ENCODE measurements at regions not wholly inside any gene's neighbourhood (a gene's known extent, or its start where the extent isn't known, plus 50 kb on each side); places are given as distances from the start of the nearest gene placed in this dataset.

DNA sequence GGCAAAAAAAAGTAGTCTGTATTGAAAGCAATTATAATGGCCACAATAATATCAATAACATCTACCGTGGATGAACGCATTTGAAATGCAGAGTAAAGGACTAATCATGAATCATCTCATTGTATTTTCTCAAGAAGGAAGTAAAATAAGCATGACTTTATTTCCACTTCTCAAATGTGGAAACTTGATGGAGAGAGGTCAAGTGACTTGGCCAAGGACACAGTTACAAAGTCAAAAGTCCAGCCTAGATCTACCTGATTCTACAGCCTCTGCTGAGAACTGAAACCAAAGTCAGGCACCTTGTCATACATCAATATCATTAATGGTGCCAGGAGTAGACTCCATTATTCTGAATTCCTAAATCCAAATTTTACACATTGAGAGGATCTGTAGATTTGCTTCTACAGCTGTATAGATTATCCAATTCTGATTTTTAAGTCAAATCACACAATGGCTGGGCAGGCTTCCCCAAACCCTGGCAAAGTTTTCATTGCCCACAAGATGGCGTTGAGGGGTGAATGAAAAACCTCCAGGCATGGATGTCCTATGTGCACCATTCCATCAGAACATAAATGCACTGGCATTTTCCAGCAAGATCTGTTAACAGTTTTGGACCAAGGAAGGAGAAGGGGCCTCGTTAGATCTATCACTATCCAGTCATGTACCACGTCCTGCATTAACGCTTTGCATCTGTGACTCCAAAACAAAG, 423.1 kb downstream of the MAFB start:
- DNase-seq: no peak

DNA sequence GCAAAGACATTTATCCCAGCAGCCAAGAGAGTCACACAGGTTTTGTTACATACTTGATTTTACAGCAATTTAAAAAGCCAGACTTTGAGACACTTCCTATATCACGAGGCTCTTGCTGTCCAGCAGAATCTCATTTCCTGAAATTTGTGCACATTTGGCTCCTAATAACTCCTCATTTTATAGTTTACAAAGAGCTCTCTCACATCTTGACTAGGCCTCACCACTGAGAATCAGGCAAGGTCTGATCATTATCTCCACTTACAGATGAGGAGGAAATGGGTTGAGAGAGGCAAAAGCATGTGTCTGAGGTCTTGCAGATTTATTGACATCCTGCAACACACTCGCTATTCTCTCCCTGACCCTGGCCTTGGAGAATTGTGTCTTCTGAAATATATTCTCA, 426.8 kb downstream of the MAFB start:
- no peak for DNase-seq

DNA sequence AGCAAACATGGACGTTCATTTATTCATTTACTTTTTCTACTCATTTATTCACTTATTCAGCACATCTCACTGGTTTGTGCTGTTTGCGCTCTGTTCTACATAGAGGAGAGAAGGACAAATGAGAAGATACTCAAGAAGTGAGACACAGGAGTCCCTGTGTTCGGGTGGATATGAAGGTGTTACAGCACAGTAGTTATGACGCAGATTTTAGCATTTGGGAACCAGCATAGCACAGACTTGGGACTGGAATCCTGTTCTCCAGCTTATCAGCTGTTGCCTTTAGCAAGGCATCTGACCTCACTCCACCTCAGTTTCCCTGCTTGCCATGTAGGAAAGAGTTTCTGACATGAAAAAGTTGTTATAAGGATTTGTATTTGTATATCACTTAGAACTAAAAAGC, 430.1 kb downstream of the MAFB start:
- no peak for DNase-seq

DNA sequence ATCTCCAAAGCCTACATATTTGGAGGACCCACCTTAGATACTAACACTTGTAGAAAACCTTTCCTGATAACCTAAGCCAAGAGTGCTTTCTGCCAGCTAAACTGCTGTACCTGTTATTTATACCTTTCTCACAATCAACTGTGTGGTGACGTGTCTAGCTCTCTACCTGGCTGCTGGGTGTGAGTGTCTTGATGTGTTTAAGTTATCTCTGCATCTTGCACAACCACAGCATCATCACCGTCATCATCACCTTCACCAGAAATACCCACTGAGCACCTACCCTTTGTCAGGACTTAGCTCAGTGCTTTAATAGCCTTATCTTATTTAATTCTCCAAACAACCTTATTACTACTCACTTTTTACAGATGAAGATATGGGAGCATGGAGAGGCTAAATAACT, 431.3 kb downstream of the MAFB start:
- no peak for DNase-seq

DNA sequence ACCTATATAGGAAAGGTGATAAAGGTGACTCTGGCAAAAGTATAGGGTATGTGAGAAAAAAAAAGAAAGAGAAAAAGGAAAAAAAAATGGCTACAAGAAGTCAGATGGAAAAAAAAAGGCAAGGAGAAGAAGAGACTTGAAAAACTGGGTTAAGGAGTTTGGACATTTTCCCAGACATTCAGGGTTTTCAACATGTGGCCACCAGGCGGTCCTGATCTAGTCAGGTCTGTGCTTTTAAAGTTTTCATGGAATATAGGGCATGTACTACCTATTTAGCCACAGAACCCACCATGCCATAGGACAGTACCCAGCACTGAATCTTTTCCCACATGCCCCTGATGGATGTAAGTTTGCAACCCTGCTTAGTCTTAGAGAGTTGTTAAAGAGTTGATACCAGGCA, 433.7 kb downstream of the MAFB start:
- no peak for DNase-seq

DNA sequence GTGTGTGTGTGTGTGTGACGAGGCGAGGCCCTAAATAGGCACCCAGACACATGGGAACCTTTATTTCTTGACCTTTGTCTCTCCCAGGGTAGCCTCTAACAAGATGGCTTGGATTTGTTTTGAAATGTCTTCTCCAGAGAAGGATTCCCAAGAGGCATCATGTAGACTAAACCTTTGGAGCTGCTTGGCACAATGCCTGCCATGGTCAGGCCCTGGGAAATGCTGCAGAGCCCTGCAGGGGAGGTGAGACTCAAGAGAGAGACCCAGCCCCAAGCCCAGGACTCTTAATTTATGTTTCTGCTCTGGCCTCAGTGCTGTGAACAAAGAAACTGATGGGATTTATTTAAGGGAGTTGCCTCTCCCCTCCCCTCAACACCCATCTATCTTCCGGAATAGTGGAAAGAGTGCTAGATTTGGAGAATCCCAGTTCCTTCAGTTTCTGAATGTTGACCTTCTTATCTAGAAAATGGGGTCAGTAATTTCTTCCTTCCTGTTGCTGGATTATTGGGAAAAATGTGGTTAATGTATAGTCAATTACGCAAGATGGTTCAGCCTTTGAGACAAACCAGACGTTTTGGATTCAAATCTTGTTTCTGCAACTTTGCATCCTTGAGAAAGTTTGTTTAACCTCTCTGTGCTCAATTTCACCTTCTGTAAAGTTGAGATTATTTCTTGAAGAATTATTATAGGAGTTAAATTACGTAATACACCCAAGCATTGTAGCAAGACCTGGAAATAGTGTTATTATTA, 434.8 kb downstream of the MAFB start:
- DNase-seq: no peak

DNA sequence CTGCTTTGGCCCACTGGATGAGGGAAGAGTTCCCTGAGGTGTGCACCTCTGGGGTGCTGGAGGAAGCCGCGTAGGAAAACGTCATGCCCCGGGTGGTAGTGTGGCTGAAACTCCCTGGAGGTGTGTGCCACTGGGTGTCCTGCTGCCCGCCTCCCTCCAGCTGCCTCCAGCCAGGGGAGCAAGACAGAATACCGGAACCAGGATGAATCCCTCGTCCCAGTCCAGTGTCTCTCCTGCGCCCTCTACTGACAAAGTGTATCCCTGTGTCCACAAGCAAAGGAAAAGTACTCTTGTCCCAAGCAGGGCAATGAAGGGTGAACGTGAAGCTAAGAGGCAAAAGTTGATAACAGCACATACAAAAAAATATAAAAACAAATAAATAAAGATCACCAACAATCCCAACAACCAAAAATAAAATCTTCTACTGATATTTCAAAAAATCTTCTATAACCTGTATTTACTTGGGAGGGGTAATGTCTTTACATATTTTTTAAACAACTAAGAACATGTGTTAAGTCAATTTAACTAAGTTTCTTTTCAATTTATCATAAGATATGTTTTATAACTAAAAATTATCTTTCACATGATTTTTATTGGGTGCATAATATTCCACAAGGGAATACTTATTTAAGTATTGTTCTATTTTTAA, 437.6 kb downstream of the MAFB start:
- DNase-seq: no peak

DNA sequence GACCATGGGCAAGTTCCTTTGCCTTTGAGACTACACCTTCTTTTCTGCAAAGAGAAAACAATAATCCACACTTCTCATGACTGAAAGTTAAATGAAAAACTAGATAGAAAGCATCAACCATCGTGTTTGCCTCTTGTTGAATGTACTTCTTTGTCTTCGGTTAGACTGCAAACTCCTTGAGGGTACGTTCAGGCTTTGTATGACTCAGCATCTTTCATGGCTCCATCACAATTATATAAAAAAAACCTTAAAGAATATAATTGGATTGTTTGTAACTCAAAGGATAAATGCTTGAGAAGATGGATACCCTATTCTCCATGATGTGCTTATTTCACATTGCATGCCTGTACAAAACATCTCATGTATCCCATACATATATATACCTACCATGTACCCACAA, 439.2 kb downstream of the MAFB start:
- no peak for DNase-seq

DNA sequence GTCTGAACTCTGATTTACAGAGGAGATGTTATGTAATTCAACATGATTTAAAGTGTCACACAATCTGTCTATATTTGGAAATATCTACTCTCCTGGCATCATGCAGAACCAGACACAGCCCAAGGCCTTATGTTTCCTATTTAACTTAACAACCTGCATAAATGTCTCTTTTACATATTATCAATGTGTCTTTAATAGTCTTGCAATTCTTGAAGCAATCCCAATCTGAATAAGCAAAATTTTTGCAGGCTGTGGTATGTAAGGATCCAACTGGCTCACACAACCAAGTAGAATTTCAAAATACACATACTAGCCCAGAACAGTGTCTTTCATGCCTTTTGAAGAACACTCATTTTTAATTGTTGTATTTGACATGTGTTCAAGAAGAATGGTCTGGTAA, 443.2 kb downstream of the MAFB start:
- DNase-seq: no peak

DNA sequence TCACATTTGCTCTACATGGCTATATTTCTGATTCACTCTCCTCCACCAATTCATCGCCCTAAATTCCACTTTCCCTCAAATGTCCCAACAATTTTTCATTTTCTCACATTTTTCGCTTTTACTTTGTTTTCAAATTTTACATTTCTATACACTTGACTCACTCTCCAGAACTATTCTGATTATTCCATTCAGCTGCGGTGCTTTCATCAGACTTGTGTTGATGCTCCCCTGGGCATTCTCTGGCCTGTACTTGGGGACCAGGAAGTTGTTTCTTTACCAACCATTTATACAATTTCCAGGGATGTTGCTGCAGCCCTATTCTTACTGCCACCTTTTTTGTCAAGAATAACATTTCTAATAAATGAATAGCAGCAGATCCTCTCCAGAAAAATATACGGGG, 444.8 kb downstream of the MAFB start:
- DNase-seq: no peak

DNA sequence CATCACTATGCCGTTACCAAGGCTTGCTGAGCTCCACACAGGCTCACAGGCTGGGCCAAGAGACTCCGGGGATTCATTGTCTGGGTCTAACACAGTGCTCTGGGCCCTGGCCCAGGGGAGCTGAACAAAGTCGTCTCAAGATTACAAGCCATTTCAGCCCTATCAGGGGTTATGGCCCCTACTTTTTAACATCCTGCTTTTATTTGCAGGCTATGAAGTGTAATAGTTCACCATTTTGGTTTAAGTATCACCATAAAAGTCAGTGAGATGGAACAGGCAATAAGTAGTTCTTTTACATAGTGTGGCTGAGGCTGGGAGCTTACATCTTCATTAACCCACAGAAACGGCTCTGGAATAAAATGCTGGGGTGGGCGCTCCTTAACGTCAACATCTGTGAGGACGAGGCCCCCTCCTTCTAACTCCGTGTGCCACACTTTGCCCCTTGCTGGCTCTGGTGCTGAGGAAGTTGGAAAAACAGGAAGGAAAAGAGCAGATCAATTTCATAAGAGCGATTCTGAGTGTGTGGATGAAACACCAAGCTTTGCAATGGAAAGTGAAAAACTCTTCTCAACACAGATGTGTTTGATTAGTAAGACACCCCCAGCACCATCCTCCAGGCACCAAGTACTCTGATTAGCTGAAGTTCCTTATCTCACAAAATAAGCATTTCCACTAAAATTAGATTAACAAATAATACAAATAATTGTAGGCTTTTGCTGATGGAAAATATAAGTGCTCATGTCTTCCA, 447.3 kb downstream of the MAFB start:
- DNase-seq: no peak

DNA sequence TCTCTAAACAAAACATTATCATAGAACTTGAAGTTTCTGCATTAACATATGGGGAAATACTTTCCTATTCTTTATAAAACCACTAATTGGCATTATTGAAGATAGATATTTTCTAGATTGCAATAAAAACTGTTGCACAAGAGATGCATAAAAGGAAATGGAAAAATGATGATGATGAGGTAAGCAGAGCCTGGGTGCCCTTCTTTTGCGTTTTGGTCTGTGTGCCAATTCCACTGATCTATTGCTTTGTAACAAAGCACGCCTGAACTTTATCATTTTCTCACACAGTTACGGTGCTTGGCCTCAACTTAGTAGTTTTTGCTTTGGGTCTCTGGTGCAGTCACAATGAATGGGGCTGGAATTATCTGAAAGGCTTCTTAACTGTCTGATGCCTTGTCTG, 450.5 kb downstream of the MAFB start:
- DNase-seq: no peak

DNA sequence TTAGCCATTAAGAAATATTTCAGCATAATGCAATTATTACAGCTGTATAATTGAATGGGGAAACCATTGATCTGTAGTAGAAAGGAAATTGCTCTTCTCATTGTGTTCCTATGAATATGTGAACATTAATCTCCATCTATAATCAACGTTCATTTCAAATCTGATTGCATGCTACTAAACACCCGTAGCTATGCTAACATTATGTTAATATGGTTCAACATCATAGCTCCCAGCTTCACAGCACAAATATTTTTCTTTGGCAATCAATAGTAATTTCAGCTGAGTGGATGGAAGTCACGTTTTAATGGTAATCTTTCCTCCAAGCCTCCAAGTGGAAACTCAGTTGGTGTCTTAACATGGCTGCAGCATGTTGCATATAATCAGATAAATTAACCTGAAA, 454.4 kb downstream of the MAFB start:
- DNase-seq: no peak

DNA sequence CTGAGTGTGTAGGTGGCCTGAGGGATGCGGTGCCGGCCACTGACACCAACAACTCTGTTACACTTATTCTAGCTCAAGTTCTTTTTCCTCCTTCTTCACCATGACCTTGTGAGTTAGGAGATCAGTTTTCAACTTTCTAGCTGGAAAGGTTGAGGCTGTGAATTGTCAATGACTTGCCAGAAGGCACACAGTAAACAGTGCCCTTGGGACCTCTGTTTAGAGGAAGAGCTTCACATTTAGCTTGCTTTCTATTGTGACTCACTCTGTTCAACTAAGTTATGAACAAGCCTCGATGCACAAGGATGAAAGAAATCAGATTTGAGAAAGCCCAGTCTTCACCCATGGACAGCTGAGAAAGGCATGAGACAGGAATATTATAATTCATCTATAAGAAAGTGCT, 455.6 kb downstream of the MAFB start:
- DNase-seq: no peak

DNA sequence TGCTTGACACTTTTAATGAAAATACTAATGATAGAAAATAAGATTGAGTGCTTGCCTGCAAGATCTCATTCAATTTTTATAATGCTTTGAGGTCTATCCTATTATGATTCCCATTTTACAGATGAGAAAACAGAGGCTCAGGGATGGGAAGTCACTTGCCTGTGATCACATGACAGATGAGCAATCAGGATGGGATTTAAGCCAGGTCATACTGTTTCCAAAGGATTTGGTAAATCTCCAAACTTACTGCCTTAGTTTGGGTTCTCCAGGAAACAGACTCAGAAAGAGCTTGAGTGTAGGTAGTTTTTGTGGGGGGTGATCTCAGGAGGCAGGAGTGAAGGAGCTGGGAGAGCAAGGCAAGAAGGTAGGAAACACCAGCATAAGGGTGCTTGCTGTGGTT, 456.3 kb downstream of the MAFB start:
- no peak for DNase-seq

DNA sequence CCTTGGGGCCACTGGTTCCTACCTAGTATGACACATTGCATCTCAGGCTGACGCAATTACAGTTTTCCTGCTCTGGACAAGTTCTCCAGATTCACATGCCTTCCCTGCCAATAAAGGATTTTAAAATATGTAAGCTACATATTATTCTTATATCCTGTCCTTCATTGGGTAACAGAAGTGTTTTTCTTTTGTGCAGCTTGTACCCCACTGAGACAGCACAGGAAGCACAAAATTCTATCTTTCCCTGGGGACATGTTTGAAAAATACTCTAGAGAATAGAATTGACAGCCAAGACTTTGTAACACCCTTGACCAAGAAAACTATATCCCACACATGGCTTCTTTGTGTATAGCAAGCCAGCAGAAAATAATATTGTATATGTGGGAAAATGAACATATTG, 456.8 kb downstream of the MAFB start:
- no peak for DNase-seq

DNA sequence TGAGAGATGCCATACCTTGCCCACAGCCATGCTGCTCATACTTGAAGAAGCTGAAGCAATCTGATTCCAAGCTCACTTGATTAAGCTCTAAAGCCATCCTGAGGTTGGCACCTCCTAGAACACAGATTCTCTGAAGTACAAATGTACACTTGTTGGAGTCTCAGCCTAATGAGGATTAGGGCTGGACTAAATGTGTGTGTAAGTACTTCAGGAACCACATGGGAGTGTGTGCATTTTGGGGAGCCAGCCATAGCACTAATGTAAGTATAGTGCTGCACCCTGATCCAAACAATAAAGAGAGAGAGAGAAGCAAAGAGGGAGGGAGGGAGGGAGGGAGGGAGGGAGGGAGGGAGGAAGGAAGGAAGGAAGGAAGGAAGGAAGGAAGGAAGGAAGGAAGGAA, 458.6 kb downstream of the MAFB start:
- DNase-seq: no peak

DNA sequence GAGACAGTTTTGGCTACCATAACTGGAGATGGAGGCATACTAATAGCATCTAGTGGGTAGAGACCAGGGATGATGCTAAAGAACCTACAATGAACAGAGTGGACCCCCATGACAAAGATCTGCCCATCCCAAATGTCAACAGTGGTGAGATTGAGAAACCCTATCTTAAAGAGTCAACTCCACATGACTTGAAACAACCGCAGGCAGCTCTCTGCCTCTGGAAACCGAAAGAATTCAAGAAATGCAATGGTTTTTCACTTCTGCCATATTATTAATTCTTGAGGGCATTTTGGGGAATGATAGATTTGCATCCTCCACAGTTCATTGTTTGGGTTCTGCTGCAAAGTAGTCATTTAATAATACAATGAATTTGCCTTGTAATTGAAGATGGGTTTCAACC, 463.4 kb downstream of the MAFB start:
- DNase-seq: no peak

DNA sequence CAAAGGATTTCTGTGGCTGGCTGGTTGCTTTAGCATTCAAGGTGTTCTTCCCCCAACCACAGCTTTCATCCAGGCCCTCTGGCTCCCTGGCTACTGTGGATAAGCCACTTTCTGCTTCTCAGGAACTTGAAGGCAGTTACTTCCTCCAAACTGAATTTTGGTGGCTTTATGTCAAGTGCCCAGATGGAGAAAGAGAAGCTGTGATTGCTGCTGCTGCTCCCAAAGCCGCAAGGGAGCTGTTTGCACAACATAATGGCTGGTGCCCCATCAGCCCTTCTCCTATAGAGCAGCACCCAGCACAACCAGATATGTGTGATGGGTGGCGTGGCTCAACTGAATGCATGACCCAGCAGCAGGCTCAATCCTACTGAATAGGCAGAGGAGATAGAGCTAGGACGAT, 465.2 kb downstream of the MAFB start:
- no peak for DNase-seq

DNA sequence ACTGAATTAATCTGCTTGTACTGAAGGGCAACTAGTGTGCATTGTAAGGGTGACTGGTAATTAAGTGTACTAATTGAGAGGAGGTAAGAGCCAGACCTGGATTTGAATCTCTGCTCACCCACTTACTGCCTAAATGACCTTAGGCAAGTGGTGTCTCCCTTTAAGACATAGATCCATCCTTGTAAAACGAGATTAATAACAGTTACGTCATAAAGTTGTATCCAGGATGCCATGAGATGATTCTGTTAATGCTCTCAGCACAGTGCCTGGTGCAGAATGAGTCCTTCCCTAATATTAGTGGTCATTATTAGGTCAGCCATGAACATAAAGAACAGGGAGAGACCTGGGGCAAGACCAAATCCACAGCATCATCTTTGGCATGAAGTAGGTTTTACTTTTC, 470.1 kb downstream of the MAFB start:
- no peak for DNase-seq

DNA sequence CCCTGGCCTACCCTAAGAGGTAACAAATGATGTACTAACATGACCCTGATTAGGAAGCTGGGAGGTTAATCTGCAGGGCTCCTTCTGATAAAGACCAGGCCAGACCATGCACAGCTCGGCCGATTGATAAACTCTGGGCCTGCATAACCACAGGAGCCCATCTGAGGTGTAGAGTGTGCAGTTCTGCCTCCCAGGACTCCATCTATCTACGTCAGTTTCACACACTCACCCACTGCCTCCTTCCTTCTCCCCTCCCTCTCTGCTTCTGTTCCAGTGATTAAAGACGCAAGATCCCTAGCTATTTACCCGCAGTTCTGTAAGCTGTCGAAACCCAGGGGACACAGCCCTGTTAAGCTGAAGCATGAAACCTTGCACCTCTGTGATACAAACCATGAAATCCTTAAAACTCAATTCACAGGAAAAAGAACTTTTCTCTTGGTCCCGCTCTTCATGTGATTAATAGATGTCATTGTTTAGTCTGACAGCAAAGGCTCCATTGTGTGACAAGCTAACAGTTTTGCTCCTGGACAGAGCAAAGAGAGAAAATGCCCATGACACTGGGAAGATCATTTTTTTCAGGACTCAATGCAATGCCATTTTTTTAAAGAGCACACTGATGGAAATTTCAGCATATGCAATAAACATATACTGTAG, 470.6 kb downstream of the MAFB start:
- DNase-seq: no peak

DNA sequence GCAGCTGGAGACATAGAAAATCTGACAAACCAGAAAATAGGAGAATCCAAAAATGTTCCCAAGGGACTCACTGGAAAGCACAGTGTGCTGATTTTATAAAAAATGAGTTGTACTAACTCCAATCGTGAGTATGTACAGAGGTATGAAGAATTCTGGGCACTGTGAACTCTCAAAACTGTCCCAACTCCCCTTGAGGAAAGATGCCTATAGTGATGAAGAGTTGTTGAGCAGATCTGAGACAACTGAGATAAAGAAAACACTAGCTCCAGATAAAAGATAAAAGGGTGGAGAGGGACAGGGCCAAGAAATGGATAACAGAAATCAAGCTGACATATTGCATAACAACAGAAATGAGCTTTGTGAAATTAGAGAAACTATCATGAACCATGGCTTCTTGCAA, 481.4 kb downstream of the MAFB start:
- DNase-seq: no peak

DNA sequence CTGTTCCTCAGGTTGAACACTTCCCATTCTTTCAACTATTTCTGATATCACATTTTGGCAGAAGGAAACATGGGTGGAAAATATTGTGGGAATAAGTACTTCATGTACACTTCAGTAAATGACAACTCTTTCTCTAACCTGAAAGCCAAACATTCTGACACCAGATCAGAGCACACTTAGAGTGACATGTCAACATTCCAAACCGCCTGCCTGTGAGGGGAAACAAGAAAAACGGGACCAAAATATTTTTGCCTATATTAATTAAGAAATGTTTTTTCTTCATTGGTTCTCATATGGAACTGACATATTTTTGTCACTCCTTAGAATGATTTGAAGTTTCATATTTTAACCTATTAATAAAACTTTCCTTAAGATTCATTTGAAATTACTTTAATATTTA, 483.1 kb downstream of the MAFB start:
- DNase-seq: no peak

All from CD4-positive, alpha-beta T cell treated with Interleukin-15 for 1 hour (primary cell).